HG02678 (cell line): ENCODE measurements at regions not wholly inside any gene's neighbourhood (a gene's known extent, or its start where the extent isn't known, plus 50 kb on each side); places are given as distances from the start of the nearest gene placed in this dataset.
"Not testable (repeated sequence)": the region's sequence is repeated elsewhere in the genome, so short reads cannot be mapped to it uniquely, and the experiment has no call there.

Experiments
- ATAC-seq: cut with Tn5 transposase; IDR thresholded peaks from one replicate; pipeline ENCODE4 v1.9.1; 2021; ENCODE audit warnings: mild to moderate bottlenecking, moderate library complexity; ENCODE audit not compliant: unreplicated experiment

DNA sequence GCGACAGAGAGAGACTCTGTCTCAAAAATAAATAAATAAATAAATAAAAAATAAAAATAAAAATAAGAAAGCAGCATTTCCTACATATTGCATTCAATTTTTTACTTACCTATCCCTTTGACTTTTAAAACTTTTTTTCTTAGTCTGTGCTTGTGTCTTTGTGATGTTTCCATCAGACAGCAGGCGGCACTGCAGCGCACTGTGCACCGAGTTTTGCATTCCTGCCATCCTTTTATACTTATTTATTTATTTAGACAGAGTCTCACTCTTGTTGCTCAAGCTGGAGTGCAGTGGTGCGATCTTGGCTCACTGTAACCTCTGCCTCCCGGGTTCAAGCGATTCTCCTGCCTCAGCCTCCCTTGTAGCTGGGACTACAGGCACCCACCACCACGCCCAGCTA, 203.9 kb downstream of the SPATA31A1 start:
- ATAC-seq, result not testable (repeated sequence)

DNA sequence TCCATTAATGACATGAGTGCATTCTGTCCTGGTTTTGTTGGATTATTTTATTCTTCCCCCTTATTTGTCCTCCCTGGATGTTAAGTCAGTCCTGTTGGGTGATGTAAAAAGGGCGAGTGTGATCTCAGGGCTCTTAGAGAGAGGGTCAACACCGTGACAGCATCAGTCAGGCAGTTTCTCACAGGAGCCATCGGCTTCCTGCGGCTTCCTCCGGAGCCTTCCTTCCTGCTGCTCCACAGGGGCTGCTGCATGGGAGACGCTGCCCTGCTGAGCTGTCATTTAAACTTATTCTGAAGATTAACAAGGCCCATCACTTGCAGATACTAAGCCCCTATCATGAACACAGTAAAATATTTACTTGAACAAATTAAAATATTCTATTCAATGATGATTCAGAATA, 211.3 kb downstream of the SPATA31A1 start:
- ATAC-seq, result not testable (repeated sequence)

- not testable (repeated sequence) for ATAC-seq
These were observed 211.9 kb downstream of the SPATA31A1 start for GRCh38 chr9:39567396-39567795.

DNA sequence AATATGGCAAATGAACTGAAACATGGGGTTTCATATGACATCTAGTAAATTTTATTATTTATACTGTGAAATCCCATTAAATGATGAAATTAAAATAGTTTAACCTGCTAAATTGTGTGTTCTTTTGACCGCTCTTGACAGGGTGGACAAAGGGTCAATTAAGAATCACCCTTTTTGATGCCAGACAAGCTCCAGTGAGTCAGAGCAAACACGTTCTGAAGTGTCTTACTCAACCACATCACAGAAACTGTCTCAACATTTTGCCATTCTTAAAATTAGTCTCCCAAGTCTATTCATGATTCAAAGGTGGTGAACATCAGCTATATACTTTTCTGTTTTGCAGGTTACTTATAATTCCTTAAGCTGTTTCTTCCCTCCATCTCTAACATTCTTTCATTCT, 213.4 kb downstream of the SPATA31A1 start:
- ATAC-seq, result not testable (repeated sequence)

DNA sequence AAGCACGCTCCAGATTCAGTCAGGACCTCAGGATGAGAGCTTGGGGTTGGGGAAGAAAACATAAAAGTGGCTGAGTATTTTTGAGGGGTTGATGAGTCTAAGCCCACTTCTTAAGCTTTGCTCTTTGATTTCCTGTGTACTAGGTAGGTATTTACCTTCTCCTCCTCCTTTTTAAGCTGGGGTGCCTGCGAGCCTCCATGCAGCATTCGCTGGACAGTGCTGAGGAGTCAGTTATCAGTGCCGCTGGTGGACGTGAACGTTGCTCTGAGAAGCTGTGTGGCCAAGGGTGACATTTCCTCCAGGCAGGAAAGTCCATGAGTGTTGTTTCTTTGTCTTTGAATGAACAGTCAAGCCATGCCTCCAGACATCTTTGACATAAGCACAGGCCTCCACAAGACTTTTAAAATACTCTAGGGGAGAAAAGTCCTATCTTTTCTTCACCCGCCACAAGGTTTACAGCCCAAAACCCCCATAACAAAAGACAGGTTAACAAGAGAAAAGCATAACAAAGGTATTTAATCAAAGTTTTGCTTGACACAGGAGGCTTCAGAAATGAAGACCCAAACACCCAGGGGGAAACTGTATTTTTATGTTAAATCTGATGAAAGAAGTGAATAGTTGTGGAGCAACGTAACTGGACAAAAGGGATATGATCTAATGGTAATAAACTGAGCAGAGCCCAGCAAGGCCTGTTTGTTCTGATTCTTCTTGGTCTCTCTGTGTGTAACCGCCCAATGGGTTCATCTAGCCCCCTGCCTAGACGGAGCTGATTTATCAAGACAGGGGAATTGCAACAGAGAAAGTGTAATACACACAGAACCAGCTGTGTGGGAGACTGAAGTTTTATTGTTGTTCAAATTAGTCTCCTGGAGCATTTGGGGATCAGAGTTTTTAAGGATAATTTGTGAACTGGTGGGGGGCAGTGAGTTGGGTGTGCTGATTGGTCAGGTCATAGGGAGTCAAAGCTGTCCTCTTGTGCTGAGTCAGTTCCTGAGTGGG, 217.9 kb downstream of the SPATA31A1 start:
- not testable (repeated sequence) for ATAC-seq

DNA sequence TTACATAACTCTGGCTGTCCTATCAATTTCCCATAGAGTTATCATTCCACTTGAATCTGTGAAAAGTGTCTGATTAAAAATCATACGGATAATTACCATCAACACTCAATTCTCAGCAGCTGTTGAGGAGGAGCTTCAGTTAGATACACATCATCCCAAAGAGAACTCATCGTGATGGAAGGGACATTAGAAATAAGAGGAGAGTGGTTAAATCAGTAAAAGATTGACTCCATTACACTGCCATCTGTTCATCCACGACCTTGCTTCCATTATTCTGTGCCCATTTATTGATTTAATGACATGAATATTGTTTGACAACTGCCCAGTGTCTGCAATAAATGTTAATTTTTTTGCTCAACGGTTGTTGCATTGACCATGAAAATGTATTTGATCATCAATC, 223.5 kb downstream of the SPATA31A1 start:
- not testable (repeated sequence) for ATAC-seq

- not testable (repeated sequence) for ATAC-seq
These were observed 225.8 kb downstream of the SPATA31A1 start for GRCh38 chr9:39581296-39581695.

DNA sequence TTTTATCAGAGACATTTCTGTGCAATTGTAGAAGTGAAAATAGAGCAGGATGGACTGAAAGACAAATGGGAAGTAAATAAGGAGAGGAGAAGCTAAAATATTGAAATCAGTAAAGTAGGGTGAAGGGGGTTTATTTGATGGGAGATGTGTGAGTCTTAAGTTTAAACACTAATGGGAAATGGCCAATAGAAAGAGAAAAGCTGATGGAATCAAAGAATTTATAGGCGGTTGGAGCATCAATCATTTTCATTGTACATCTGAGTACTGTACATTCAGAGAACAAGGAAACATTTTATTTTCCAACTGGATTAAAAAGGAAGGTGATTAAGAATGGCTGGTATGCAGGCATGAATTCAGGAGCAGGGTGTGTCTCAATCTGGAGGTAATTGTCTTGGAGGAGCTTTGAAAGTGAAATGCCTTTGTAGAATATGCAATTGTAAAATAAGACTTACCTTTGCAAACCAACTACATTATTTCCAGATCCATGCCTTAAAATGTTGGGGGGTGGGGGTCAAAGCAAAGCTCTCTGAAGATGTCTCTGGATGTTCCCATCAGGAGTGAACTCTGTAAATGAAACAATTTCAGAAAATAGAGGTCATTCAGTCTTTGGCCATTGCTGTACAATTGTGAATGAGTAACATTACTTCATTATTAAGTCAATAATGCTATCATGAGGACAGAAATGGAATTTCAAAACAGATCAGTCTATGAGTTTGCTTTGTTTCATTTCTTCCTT, 227.4 kb downstream of the SPATA31A1 start:
- not testable (repeated sequence) for ATAC-seq

DNA sequence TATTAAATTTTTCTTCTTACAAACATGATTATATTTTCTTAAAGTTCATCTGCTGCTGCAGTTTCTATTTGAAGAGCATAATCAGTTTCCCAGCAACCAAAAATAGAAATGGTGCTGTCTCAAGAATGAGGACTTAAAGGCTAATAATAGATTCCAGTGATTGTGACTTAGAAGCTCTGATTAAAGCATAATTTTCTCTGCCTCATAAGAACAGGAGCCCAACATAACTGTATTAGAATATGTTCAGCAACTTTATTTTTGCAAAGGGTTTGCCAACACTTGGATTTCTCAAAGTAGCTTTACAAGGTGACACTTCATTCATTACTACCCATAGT, 227.9 kb downstream of the SPATA31A1 start:
- not testable (repeated sequence) for ATAC-seq

DNA sequence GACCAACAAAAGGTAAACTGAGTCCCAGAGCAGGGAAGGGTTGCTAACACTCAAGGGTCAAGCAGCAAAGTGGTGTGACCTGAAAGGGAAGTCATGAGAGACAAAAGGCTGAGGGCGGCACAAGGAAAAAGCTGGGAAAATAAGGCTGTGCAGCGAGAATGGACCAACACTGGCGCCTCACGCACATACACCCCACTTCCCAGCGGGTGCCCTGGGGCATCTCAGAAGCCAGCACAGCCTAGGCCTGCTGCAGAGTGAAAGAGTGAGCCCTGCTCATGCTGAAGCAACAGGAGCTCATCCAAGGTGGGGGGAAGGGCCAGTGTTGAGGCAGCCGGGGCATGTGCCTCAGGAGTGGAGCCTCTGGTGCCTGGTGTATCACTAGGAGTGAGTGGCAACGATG, 229.8 kb downstream of the SPATA31A1 start:
- ATAC-seq, result not testable (repeated sequence)

GRCh38 chr9:39587844-39588499, 232.5 kb downstream of the SPATA31A1 start:
- ATAC-seq, result no peak

DNA sequence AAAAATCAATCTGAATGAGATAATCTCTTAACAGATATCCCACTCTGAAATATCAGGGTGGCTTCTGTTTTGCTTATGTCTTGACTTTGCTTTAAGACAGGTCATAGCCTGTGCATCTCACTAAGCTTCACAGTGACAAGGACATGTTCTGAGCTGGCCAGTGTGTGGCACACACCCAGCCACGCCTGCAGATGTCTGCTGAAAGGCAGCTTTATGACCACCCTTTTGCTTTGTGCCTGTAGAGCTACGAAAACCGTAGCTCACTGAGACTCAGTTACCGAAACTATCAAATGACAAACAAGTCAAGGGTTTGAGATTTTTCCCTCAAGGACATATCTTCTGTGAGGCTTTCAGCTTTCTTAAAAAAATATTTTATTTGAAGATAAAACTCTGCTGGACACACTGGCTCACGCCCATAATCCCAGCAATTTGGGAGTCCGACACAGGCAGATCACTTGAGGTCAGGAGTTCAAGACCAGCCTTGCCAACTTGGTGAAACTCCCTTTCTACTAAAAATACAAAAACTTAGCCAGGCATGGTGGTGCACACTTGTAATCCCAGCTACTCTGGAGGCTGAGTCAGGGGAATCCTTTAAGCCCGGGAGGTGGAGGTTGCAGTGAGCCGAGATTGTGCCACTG, 233.2 kb downstream of the SPATA31A1 start:
- no peak for ATAC-seq

DNA sequence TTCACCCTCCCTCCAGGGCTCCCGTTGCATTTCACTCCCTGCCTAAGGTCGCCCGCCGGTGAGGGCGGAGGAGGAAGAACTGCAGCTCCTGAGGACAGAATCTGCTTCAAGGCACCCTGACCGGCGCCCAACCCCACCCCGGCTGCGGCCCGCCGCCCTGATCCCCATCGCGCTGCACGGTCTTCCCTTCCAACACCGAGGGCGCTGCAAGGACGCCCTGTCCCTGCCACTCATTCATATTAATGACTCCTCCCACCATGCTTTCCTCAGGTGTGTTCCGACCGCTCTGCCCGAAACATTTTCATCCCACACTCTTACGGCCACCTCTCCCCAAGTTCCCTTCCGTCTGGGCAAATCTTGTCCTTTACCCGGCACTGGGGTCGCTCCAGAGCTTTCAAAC, 248.6 kb downstream of the SPATA31A1 start:
- not testable (repeated sequence) for ATAC-seq

DNA sequence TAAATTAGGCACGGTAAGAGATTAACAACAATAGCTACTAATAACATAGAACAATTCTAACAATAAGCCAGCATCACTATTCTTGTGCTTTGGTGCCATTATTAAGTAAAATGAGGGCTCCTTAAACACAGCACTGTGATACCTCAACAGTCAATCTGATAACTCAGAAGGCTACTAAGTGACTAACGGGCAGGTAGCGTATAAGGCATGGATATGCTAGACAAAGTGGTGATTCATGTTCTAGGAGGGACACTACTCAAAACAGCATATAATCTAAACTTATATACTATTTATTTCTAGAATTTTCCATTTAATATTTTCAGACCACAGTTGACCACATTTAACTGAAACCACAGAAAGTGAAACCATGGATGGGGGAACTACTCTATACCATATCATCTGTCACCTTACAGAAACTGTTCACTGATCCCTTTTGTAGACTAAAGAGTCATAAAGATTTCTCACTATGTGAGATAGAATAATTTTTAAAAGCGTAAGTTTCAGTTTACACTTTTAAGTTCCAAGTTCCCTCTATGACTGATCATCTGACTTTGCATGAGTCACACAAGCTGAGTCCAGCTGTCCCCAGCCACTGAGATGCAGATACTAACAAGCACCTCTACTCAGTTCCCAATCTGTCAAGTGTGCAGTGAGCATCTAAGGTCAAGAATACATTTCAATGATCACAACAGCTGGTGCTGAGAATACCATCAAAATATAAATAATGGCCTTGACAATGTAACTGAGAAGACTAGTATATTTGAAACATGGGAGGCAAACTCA, 256.2 kb downstream of the SPATA31A1 start:
- ATAC-seq, result peak; percentile 98

GRCh38 chr9:39616480-39616879, 261.0 kb downstream of the SPATA31A1 start:
- ATAC-seq, result not testable (repeated sequence)

GRCh38 chr9:39624048-39624447, 268.6 kb downstream of the SPATA31A1 start:
- not testable (repeated sequence) for ATAC-seq

GRCh38 chr9:39632071-39632470, 276.6 kb downstream of the SPATA31A1 start:
- ATAC-seq, result not testable (repeated sequence)

DNA sequence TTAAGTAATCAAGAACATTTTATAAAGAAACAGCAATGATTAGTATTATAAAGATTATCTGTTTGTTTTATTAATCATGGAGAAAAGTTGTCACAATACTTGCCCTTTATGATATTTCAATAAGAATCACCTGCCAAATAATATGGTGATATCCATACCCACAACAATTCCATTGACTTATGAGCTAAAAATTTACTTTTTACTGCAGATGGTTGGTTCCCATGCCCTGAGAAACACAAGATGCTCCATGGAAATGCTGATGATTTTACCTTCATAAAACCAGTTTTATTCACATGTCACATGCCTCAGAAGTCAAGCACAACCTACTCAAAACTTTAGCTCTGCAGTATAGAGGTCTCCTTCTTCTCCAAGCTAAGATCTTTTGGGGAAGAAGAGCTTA, 293.6 kb downstream of the SPATA31A1 start:
- ATAC-seq, result not testable (repeated sequence)

GRCh38 chr9:39656960-39657603, 301.6 kb downstream of the SPATA31A1 start:
- not testable (repeated sequence) for ATAC-seq
